ENCODE measurements at regions not wholly inside any gene's neighbourhood (a gene's known extent, or its start where the extent isn't known, plus 50 kb on each side); places are given as distances from the start of the nearest gene placed in this dataset.
"Not testable (repeated sequence)": the region's sequence is repeated elsewhere in the genome, so short reads cannot be mapped to it uniquely, and the experiment has no call there.

GRCh38 chr10:64041989-64042490, 520.8 kb downstream of the REEP3 start:
- DNase-seq (ENCODE audit: low read depth) = no peak
- TF ChIP-seq CTCF (conservative IDR thresholded peaks at IDR 0.05; ENCODE audit: low read depth, low read length) = no peak
- H3K4me3 ChIP-seq (ENCODE audit: low read depth, low read length) = no peak overlapping the region

- TF ChIP-seq CTCF (conservative IDR thresholded peaks at IDR 0.05; ENCODE audit: low read depth, low read length) = no peak
- no peak for DNase-seq (ENCODE audit: low read depth)
- no peak overlapping the region for H3K4me3 ChIP-seq (ENCODE audit: low read depth, low read length)
Measured at GRCh38 chr10:64044098-64044497, 522.9 kb downstream of the REEP3 start.

- DNase-seq (ENCODE audit: low read depth) = not testable (repeated sequence)
Measured at GRCh38 chr10:64044957-64045632, 523.9 kb downstream of the REEP3 start.

GRCh38 chr10:64054392-64054791, 533.2 kb downstream of the REEP3 start:
- DNase-seq (ENCODE audit: low read depth) = no peak
- TF ChIP-seq CTCF (conservative IDR thresholded peaks at IDR 0.05; ENCODE audit: low read depth, low read length) = no peak
- no peak overlapping the region for H3K4me3 ChIP-seq (ENCODE audit: low read depth, low read length)

More at GRCh38 chr10:64044957-64045632, 523.9 kb downstream of the REEP3 start:
- not testable (repeated sequence) for H3K4me3 ChIP-seq (ENCODE audit: low read depth, low read length)

GRCh38 chr10:64059884-64060283, 538.7 kb downstream of the REEP3 start:
- no peak for TF ChIP-seq CTCF (conservative IDR thresholded peaks at IDR 0.05; ENCODE audit: low read depth, low read length)
- H3K4me3 ChIP-seq (ENCODE audit: low read depth, low read length) = no peak overlapping the region
- no peak for DNase-seq (ENCODE audit: low read depth)

- TF ChIP-seq CTCF (conservative IDR thresholded peaks at IDR 0.05; ENCODE audit: low read depth, low read length) = no peak
- H3K4me3 ChIP-seq (ENCODE audit: low read depth, low read length) = no peak overlapping the region
- no peak for DNase-seq (ENCODE audit: low read depth)
Measured at GRCh38 chr10:64060389-64060788, 539.2 kb downstream of the REEP3 start.

- no peak for DNase-seq (ENCODE audit: low read depth)
- no peak for TF ChIP-seq CTCF (conservative IDR thresholded peaks at IDR 0.05; ENCODE audit: low read depth, low read length)
- no peak overlapping the region for H3K4me3 ChIP-seq (ENCODE audit: low read depth, low read length)
Measured at GRCh38 chr10:64062793-64063192, 541.6 kb downstream of the REEP3 start.

Measured in choroid plexus epithelial cell (primary cell).